ENCODE measurements at regions not wholly inside any gene's neighbourhood (a gene's known extent, or its start where the extent isn't known, plus 50 kb on each side); places are given as distances from the start of the nearest gene placed in this dataset.

GRCh38 chr10:33536508-33536907, 202.0 kb upstream of the NRP1 start:
- no peaks in the 10 kb centered on the region for H3K79me2 ChIP-seq (ENCODE audit: insufficient read depth, low read depth)

GRCh38 chr10:33535866-33536265, 201.4 kb upstream of the NRP1 start:
- no peak overlapping the region for H2AFZ ChIP-seq (ENCODE audit: low read depth)
- H3K4me2 ChIP-seq: no peak overlapping the region
- no peaks in the 10 kb centered on the region for H3K4me1 ChIP-seq (ENCODE audit: low read depth, poor library complexity, severe bottlenecking)
- no peaks in the 10 kb centered on the region for H4K20me1 ChIP-seq (ENCODE audit: insufficient read depth)
- H3K4me3 ChIP-seq (IDR thresholded peaks at IDR 0.05; ENCODE audit: insufficient read depth, low read depth, low read length): no peak overlapping the region
- no peak for TF ChIP-seq CTCF (conservative IDR thresholded peaks at IDR 0.05; ENCODE audit: low read depth, low read length)
- H3K36me3 ChIP-seq (ENCODE audit: insufficient read depth): no peaks in the 10 kb centered on the region
- no peak overlapping the region for H3K9ac ChIP-seq
- no peaks in the 10 kb centered on the region for H3K27me3 ChIP-seq (ENCODE audit: insufficient read depth, low read depth)
- no peaks in the 10 kb centered on the region for H3K79me2 ChIP-seq (ENCODE audit: insufficient read depth, low read depth)
- no peak overlapping the region for H3K27ac ChIP-seq

More at GRCh38 chr10:33536508-33536907, 202.0 kb upstream of the NRP1 start:
- Histone ChIP-seq H2AFZ (ENCODE audit: low read depth) (no peak overlapping the region), H3K9ac (no peak overlapping the region), H3K27me3 (ENCODE audit: insufficient read depth, low read depth) (no peaks in the 10 kb centered on the region), H3K4me1 (ENCODE audit: low read depth, poor library complexity, severe bottlenecking) (no peaks in the 10 kb centered on the region), H4K20me1 (ENCODE audit: insufficient read depth) (no peaks in the 10 kb centered on the region), H3K4me2 (no peak overlapping the region), H3K27ac (no peak overlapping the region), H3K4me3 (IDR thresholded peaks at IDR 0.05; ENCODE audit: insufficient read depth, low read depth, low read length) (no peak overlapping the region), H3K36me3 (ENCODE audit: insufficient read depth) (no peaks in the 10 kb centered on the region)
- no peak for TF ChIP-seq CTCF (conservative IDR thresholded peaks at IDR 0.05; ENCODE audit: low read depth, low read length)

GRCh38 chr10:33534416-33534815, 199.9 kb upstream of the NRP1 start:
- Histone ChIP-seq H2AFZ (ENCODE audit: low read depth) (no peak overlapping the region), H3K9ac (no peak overlapping the region), H4K20me1 (ENCODE audit: insufficient read depth) (no peaks in the 10 kb centered on the region), H3K36me3 (ENCODE audit: insufficient read depth) (no peaks in the 10 kb centered on the region), H3K4me1 (ENCODE audit: low read depth, poor library complexity, severe bottlenecking) (no peaks in the 10 kb centered on the region), H3K79me2 (ENCODE audit: insufficient read depth, low read depth) (no peaks in the 10 kb centered on the region), H3K4me3 (IDR thresholded peaks at IDR 0.05; ENCODE audit: insufficient read depth, low read depth, low read length) (no peak overlapping the region), H3K4me2 (no peak overlapping the region), H3K27me3 (ENCODE audit: insufficient read depth, low read depth) (no peaks in the 10 kb centered on the region), H3K27ac (no peak overlapping the region)
- TF ChIP-seq CTCF (conservative IDR thresholded peaks at IDR 0.05; ENCODE audit: low read depth, low read length): no peak

- Histone ChIP-seq H3K27me3 (ENCODE audit: insufficient read depth, low read depth) (no peaks in the 10 kb centered on the region), H3K79me2 (ENCODE audit: insufficient read depth, low read depth) (no peaks in the 10 kb centered on the region), H2AFZ (ENCODE audit: low read depth) (no peak overlapping the region), H3K27ac (no peak overlapping the region), H3K36me3 (ENCODE audit: insufficient read depth) (no peaks in the 10 kb centered on the region), H3K4me1 (ENCODE audit: low read depth, poor library complexity, severe bottlenecking) (no peaks in the 10 kb centered on the region), H4K20me1 (ENCODE audit: insufficient read depth) (no peaks in the 10 kb centered on the region), H3K4me3 (IDR thresholded peaks at IDR 0.05; ENCODE audit: insufficient read depth, low read depth, low read length) (no peak overlapping the region), H3K4me2 (no peak overlapping the region), H3K9ac (no peak overlapping the region)
- no peak for TF ChIP-seq CTCF (conservative IDR thresholded peaks at IDR 0.05; ENCODE audit: low read depth, low read length)
These were observed 199.1 kb upstream of the NRP1 start for GRCh38 chr10:33533612-33534011.

Measured in KMS-11 (cell line).